Fibroblast of lung (primary cell): ENCODE measurements at regions not wholly inside any gene's neighbourhood (a gene's known extent, or its start where the extent isn't known, plus 50 kb on each side); places are given as distances from the start of the nearest gene placed in this dataset.

ENCODE experiments used
- DNase-seq, 2 donors: peaks; one replicate each; pipeline versions ENCODE4 v3.0.0 to v3.0.0-alpha.2; 2010; ENCODE audit warnings: low read depth in 2 of 2
- H2AFZ ChIP-seq: 2 replicates; pipeline ENCODE4 v1.5.1; 2012; ENCODE audit warnings: low read length, control low read depth, inconsistent platforms
- H3K27ac ChIP-seq: 2 replicates; pipeline ENCODE4 v1.5.1; 2011; ENCODE audit warnings: low read length, control low read depth; ENCODE audit not compliant: insufficient read depth
- H3K27me3 ChIP-seq: 2 replicates; pipeline ENCODE4 v1.5.1; 2011; ENCODE audit warnings: mild to moderate bottlenecking, low read length; ENCODE audit not compliant: control insufficient read depth, insufficient read depth
- H3K36me3 ChIP-seq: 2 replicates; pipeline ENCODE4 v1.5.1; 2011; ENCODE audit warnings: low read length; ENCODE audit not compliant: control insufficient read depth, insufficient read depth
- H3K4me1 ChIP-seq: 2 replicates; pipeline ENCODE4 v1.5.1; 2011; ENCODE audit warnings: low read length; ENCODE audit not compliant: control insufficient read depth, insufficient read depth; ENCODE audit errors: extremely low read depth
- H3K4me2 ChIP-seq: 2 replicates; pipeline ENCODE4 v1.5.1; 2011; ENCODE audit warnings: low read length, control low read depth; ENCODE audit not compliant: insufficient read depth; ENCODE audit errors: extremely low read depth
- H3K4me3 ChIP-seq, 4 experiments: fragments of 200-600 bp in 1 of 4; sonication (generic) in 1 of 4; replicated peaks in 1 of 4; 2 replicates each; pipeline ENCODE4 v1.5.1; 2011 to 2016; ENCODE audit warnings: low read length in 4 of 4, low read depth in 3 of 4, mild to moderate bottlenecking in 3 of 4, control low read depth in 2 of 4, inconsistent platforms in 1 of 4, mixed read lengths in 1 of 4; ENCODE audit not compliant: insufficient read depth in 1 of 4; ENCODE audit errors: control extremely low read depth in 1 of 4
- H3K79me2 ChIP-seq: 2 replicates; pipeline ENCODE4 v1.5.1; 2012; ENCODE audit warnings: mild to moderate bottlenecking, low read length, inconsistent platforms; ENCODE audit not compliant: control insufficient read depth, insufficient read depth
- H3K9ac ChIP-seq: 2 replicates; pipeline ENCODE4 v1.5.1; 2011; ENCODE audit warnings: mild to moderate bottlenecking, low read length, control low read depth; ENCODE audit not compliant: insufficient read depth
- H3K9me3 ChIP-seq: 2 replicates; pipeline ENCODE4 v1.5.1; 2012; ENCODE audit warnings: low read depth, low read length; ENCODE audit not compliant: control insufficient read depth, insufficient read depth
- H4K20me1 ChIP-seq: 2 replicates; pipeline ENCODE4 v1.5.1; 2011; ENCODE audit warnings: low read length; ENCODE audit not compliant: control insufficient read depth, insufficient read depth; ENCODE audit errors: extremely low read depth
- EZH2 ChIP-seq: IDR thresholded peaks from 2 replicates; pipeline ENCODE4 v1.5.1; 2012; ENCODE audit warnings: low read length, control low read depth, mild to moderate bottlenecking; ENCODE audit errors: missing control alignments
- TF ChIP-seq, protein P1 (sequence below), 2 donors: IDR thresholded peaks in 1 of 2; conservative IDR thresholded peaks in 1 of 2; 1 replicate in 1 of 2; 2 replicates in 1 of 2; pipeline ENCODE4 v1.5.1; 2011 to 2012; ENCODE audit warnings: low read length in 2 of 2, control low read depth in 1 of 2, inconsistent platforms in 1 of 2, low read depth in 1 of 2, mild to moderate bottlenecking in 1 of 2

DNA sequence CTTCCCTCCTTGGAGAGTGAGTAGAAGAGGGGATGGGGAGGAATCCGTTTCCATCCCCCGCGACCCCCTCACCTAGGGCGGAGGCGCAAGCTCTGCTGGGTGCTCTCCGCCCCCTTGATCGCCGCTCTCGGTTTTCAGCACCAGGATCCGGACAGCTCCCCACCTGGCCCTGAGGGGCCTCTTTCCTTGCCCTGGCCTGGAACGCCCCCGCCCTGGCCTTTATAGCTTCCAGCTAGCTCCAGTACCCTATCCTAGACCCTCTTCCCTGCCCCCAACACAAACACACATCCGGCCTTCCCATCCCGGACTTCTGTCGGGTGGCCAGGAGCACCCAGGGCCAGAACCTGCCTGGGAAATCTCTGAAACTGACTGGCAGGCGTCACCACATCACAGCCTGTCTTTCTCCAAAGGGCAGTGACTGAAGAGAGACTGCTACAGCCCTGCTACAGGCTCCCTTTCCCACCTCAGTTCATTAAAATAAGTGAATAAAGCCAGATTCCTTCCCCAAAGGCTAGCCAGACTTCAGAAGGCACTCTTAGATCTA, 72.3 kb upstream of the LEP start:
- peak; percentile 5 to 15 for DNase-seq
- H3K36me3 ChIP-seq: no peaks in the 10 kb centered on the region
- no peak overlapping the region for H2AFZ ChIP-seq
- no peak overlapping the region for H3K27ac ChIP-seq
- H3K4me3 ChIP-seq: no peak overlapping the region
- peaks cover 2% of the 10 kb centered on the region for H3K4me1 ChIP-seq
- no peak for TF ChIP-seq EZH2
- TF ChIP-seq, protein P1, sequence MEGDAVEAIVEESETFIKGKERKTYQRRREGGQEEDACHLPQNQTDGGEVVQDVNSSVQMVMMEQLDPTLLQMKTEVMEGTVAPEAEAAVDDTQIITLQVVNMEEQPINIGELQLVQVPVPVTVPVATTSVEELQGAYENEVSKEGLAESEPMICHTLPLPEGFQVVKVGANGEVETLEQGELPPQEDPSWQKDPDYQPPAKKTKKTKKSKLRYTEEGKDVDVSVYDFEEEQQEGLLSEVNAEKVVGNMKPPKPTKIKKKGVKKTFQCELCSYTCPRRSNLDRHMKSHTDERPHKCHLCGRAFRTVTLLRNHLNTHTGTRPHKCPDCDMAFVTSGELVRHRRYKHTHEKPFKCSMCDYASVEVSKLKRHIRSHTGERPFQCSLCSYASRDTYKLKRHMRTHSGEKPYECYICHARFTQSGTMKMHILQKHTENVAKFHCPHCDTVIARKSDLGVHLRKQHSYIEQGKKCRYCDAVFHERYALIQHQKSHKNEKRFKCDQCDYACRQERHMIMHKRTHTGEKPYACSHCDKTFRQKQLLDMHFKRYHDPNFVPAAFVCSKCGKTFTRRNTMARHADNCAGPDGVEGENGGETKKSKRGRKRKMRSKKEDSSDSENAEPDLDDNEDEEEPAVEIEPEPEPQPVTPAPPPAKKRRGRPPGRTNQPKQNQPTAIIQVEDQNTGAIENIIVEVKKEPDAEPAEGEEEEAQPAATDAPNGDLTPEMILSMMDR (conservative IDR thresholded peaks at IDR 0.05 in 1 of 2, IDR thresholded peaks at IDR 0.05 in 1 of 2; ENCODE audit: low read depth in 1 of 2, low read length in 2 of 2): no peak
- no peak overlapping the region for H3K9ac ChIP-seq
- H3K79me2 ChIP-seq: no peaks in the 10 kb centered on the region
- H3K9me3 ChIP-seq: no peaks in the 10 kb centered on the region
- peaks cover 2% of the 10 kb centered on the region for H4K20me1 ChIP-seq
- peaks cover 65% of the 10 kb centered on the region for H3K27me3 ChIP-seq
- no peak overlapping the region for H3K4me2 ChIP-seq

DNA sequence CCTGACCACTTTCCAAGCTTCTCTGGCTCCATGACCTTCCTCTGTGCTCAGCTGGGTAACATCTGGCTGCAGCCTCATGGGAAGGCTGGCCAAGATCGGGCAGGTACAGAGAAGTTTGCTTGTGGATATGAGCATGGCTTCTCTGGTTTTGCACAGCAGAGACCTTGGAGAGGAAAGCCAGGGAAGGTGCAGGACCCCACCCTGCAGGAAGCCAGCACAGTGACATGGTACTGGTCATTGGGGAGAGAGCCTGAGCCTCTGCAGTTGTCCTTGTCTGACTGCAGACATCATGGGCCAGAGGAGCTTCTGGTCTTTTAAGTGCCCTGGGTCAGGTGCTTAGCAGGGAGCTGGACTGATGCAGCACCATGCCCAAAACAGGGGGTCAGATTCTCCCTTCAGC, 70.6 kb upstream of the LEP start:
- H3K27me3 ChIP-seq: peaks cover 67% of the 10 kb centered on the region
- H3K79me2 ChIP-seq: no peaks in the 10 kb centered on the region
- H3K9me3 ChIP-seq: no peaks in the 10 kb centered on the region
- no peaks in the 10 kb centered on the region for H3K36me3 ChIP-seq
- no peak for DNase-seq
- H3K4me1 ChIP-seq: peaks cover 2% of the 10 kb centered on the region
- H3K4me2 ChIP-seq: no peak overlapping the region
- no peak overlapping the region for H3K27ac ChIP-seq
- H3K9ac ChIP-seq: no peak overlapping the region
- H4K20me1 ChIP-seq: peaks cover 2% of the 10 kb centered on the region
- no peak for TF ChIP-seq EZH2
- TF ChIP-seq, protein P1 (conservative IDR thresholded peaks at IDR 0.05 in 1 of 2, IDR thresholded peaks at IDR 0.05 in 1 of 2; ENCODE audit: low read depth in 1 of 2, low read length in 2 of 2): no peak
- H3K4me3 ChIP-seq: no peak overlapping the region
- no peak overlapping the region for H2AFZ ChIP-seq

DNA sequence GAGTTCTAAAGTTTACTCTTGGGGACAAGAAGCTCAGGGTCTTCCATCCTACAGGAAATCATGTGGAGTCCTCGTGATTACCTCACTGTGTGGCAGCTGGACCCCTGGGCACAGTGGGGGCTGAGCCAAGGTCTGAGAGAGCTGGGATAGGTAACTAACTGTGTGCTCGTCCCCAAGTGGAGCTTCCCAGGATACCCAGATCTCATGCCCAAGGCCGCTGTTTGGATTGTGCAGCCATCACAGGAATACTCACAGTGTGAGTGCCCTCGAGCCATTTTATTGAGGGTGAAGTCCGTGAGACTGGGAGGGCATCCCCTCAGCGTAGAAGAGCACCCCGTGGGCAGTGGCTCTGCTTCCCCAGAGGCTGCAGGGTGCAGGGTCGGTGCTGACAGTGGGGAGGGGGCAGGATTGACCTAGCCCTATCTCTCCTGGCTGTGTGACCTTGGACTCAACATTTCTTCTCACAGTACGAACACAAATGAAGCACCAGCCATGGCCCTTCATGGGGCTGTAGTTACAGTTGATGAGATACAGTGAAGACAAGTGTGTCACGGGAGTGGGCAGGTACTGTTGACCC, 69.6 kb upstream of the LEP start:
- Histone ChIP-seq H4K20me1 (peaks cover 2% of the 10 kb centered on the region), H3K36me3 (no peaks in the 10 kb centered on the region), H3K4me3 (no peak overlapping the region), H3K27me3 (peaks cover 58% of the 10 kb centered on the region), H3K9ac (no peak overlapping the region), H2AFZ (no peak overlapping the region), H3K4me2 (no peak overlapping the region), H3K4me1 (peaks cover 2% of the 10 kb centered on the region), H3K27ac (no peak overlapping the region), H3K79me2 (no peaks in the 10 kb centered on the region), H3K9me3 (no peaks in the 10 kb centered on the region)
- no peak for DNase-seq
- TF ChIP-seq, protein P1 (conservative IDR thresholded peaks at IDR 0.05 in 1 of 2, IDR thresholded peaks at IDR 0.05 in 1 of 2; ENCODE audit: low read depth in 1 of 2, low read length in 2 of 2): no peak
- no peak for TF ChIP-seq EZH2
